GM19452 (cell line): ENCODE measurements at regions not wholly inside any gene's neighbourhood (a gene's known extent, or its start where the extent isn't known, plus 50 kb on each side); places are given as distances from the start of the nearest gene placed in this dataset.
"Not testable (repeated sequence)": the region's sequence is repeated elsewhere in the genome, so short reads cannot be mapped to it uniquely, and the experiment has no call there.

ENCODE experiments used
- ATAC-seq: cut with Tn5 transposase; IDR thresholded peaks from one replicate; pipeline ENCODE4 v1.9.1; 2021; ENCODE audit not compliant: unreplicated experiment

DNA sequence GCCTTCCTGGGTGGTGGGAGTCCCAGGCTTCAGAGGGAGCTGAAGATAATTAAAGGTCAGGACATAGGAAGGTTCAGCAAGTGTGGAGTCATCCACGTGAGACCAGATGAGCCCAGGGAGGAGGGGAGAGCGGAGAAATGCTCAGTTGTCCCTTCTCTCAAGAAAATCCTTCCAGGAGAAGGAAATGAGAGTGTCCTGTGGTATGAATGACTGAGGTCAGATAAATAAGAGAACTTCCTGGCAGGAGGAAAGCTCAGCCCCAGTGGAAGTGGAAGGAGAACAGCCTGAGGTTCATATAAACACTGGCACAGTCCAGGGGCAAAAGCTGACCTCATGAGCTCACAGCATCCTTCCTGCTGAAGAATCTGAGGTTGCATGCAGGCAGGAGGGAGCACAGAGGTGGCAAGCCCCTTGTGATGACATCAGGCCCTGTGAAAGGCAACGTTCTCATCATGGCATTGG is 97.6 kb downstream of the NAV1 start:
- ATAC-seq = no peak

- no peak for ATAC-seq
Observed at GRCh38 chr1:201637282-201638079, 98.6 kb downstream of the NAV1 start.

GRCh38 chr1:201639391-201639790 is 100.5 kb downstream of the NAV1 start:
- ATAC-seq = no peak

DNA sequence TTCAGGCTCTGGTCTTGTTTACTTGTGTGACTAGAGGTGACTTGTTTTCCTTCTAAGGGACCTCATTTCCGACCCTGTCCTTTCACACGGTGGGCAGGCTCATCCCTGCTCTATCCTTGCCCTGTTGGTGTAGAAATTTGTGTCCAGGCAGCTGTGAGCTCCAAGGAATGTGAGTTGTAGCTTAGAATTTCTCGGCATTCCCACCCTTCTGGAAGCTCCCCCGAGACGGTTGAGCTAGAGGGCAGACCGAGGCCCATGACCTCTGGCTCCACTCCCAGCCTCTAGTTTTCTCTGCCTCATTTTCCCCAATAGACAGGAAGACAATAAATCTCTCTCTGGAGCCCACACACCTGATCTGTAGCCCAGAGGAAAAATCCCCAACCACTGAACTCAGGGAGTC is 100.9 kb downstream of the NAV1 start:
- ATAC-seq = no peak

DNA sequence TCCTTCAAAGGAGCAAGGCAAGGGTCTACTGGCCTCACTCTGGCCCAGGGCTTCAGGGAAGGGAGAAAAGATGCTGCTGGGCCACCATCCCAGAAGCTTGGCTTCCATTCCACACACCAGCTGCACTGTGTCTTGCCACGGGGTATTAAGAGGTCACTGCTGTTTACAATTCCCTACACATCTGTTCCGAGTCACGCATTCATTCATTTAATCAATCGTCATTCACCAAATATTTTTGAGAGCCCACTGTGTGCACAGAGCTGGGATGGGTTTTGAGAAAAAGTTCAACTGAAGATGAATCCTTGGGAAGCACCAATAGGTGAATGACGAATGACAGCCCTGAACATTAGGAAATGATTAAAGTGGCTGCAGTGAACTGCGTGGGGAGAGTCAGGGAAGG is 101.7 kb downstream of the NAV1 start:
- no peak for ATAC-seq

GRCh38 chr1:201641524-201642253 is 102.8 kb downstream of the NAV1 start:
- ATAC-seq = no peak

DNA sequence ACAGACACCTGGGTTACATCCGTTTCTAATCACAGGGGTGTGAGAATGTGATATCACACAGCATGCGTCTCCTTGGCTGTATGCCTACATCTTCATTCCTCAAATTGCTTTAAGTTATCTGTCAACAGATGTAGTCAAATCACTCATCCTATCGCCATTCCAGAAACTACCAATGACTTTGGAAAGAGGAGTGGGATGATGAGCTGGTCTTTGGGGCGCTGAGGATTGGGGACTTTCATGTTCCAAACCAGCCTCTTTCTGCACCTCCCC is 104.8 kb downstream of the NAV1 start:
- no peak for ATAC-seq

- ATAC-seq = no peak
Observed at GRCh38 chr1:201644197-201644596, 105.3 kb downstream of the NAV1 start.

DNA sequence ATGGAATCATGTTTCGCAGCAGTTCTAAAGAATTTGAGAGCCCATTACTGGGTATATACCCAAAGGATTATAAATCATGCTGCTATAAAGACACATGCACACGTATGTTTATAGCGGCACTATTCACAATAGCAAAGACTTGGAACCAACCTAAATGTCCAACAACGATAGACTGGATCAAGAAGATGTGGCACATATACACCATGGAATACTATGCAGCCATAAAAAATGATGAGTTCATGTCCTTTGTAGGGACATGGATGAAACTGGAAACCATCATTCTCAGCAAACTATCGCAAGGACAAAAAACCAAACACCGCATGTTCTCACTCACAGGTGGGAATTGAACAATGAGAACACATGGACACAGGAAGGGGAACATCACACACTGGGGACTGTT is 106.1 kb downstream of the NAV1 start:
- ATAC-seq = not testable (repeated sequence)

DNA sequence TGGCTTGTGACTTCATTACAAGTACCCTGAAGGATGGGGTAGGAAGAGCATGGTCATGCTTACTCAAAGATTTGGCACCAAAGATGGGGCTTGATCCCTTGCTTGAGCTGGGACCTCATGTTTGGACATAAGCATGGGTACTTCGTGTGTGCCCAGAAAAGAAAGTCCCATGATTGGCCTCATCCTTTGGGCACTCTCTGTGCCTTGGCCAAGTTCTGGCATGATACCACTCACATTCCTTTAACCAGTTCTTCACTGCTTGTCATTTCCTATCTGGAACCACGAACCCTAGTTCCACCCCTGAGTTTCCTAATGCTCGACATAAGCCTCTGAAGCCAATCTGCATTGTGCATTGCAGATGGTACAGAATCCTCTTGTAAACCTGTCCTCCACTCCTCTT is 107.0 kb downstream of the NAV1 start:
- no peak for ATAC-seq

DNA sequence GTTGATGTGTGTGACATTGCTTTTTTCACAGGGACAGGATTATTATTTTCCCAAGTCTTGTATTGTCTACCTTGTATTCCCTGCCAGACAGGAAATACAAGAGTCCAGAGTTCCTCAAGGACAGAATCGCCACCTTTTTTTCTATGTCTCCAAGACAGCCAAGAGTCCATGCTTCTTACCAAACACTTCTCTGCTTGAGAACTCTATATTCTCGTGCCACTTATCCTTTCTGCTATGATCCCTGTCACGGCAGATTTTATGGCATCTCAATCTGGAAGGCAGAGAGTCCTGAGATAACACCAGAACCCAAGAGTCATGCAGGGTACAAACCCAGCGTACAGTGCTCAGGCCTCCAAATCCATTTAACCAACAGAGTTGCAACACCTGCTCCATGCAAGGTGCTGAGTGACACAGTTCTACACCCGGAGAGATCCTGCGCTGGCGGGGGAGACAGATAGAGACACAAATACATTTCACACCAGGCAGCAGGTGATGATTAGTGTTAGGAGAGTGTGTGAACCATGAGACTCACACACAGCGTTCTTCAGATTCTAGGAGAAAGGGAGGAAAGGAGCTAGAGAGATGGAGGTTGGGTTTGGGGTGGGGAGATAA is 107.6 kb downstream of the NAV1 start:
- ATAC-seq = no peak

- ATAC-seq = no peak
Observed at GRCh38 chr1:201647094-201647493, 108.2 kb downstream of the NAV1 start.

- ATAC-seq = no peak
Observed at GRCh38 chr1:201647722-201648065, 108.8 kb downstream of the NAV1 start.

- ATAC-seq = no peak
Observed at GRCh38 chr1:201648066-201648906, 109.4 kb downstream of the NAV1 start.

DNA sequence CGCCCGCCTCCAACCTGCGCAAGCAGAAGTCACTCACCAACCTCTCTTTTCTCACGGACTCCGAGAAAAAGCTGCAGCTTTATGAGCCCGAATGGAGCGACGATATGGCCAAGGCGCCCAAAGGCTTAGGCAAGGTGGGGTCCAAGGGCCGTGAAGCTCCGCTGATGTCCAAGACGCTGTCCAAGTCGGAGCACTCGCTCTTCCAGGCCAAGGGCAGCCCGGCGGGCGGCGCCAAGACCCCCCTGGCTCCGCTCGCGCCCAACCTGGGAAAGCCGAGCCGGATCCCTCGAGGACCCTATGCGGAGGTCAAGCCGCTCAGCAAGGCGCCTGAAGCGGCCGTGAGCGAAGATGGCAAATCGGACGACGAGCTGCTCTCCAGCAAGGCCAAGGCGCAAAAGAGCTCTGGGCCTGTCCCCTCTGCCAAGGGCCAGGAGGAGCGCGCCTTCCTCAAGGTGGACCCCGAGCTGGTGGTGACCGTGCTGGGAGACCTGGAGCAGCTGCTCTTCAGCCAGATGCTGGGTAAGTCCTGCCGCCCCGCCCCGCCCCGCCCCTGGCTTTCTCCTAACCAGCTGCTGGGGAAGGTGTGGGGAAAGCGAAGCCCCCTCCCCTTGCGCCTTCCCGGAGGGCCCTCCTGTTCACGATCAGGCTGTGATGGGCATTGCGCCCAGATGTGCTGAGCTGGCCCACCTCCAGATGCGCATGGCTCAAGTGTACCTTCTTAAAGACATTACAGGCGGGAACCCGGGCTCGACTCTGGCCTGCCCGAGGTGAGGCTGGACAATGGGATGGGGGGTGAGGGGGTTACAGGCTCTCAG is 110.2 kb downstream of the NAV1 start:
- ATAC-seq = no peak

DNA sequence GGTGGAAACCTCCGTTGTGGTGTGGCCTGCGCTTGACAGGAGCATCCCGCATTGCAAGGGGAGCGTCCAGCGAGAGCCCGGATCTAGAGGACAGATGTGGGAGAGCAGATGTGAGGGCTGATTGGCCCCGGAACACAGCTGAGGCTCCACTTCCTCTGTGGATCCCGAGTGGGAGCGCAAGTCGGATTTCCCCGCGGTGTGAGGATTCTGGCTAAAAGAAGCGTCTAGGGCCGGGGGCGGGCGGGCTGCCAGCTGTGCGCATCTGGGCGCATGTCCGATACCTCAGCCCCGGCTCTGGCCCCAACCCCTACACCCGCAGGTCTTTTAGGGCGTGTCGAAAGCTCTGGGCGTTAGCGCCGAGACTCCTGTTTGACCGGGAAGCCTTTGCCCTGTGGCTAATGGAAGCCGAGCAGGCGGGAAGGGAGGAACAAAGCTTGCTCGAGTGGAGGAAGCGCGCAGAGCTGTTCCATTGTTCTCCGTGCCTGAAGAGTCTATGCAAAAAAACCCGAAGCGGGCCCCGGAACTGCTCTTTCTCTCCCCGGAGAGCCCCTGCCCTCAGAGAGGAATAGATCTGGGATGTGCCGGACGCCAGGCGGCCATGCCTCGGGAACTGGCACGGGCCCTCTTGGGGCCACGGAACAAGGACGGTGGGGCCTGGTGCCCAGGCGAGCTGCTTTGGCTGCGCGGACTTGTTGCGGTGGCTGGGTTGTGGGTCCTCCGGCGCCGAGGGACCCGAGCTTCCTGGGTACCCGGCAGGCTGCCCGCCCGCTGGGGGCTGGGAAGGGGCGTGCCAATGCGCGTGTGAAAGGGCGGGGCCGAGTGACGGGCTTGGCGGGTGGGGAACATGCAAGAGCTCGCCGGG is 111.1 kb downstream of the NAV1 start:
- ATAC-seq = no peak

DNA sequence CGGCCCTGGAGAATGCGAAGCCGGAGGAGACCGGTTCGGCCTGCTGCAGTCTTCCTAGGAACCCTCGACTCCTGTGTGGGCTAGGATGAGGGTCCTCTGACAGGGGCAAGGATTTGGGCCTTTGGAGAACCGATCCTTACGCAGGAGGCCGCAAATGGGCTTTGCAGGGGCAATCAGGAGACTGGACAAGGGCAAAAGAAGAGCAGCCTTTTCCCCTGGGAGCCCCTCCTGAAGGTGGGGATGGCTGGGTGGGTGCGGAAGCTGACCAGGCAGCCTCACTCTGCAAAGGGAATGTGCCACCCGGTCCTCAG is 111.7 kb downstream of the NAV1 start:
- ATAC-seq = no peak

- no peak for ATAC-seq
Observed at GRCh38 chr1:201652181-201652580, 113.3 kb downstream of the NAV1 start.

- ATAC-seq = no peak
Observed at GRCh38 chr1:201653233-201653632, 114.3 kb downstream of the NAV1 start.

GRCh38 chr1:201653883-201654282 is 115.0 kb downstream of the NAV1 start:
- ATAC-seq = no peak
